RWPE2 (cell line): ENCODE measurements at regions not wholly inside any gene's neighbourhood (a gene's known extent, or its start where the extent isn't known, plus 50 kb on each side); places are given as distances from the start of the nearest gene placed in this dataset.

Source experiments
- ATAC-seq: fragments of 200-7000 bp; cut with Tn5 transposase; 3 replicates; pipeline ENCODE4 v1.9.1; 2021; ENCODE audit warnings: low read depth
- DNase-seq: peaks from one replicate; pipeline ENCODE4 v3.0.0-alpha.2; 2020; ENCODE audit warnings: low spot score
- H3K27ac ChIP-seq: fragments of 450-650 bp; 2 replicates; pipeline ENCODE4 v1.5.1; 2017; ENCODE audit warnings: mild to moderate bottlenecking; ENCODE audit not compliant: poor library complexity, severe bottlenecking
- H3K27me3 ChIP-seq: fragments of 250-450 bp; sonication (Bioruptor Pico); 2 replicates; pipeline ENCODE4 v1.5.1; 2021; ENCODE audit warnings: mild to moderate bottlenecking, moderate library complexity; ENCODE audit not compliant: insufficient read depth, poor library complexity, severe bottlenecking
- H3K36me3 ChIP-seq: fragments of 250-450 bp; sonication (Bioruptor Pico); 2 replicates; pipeline ENCODE4 v1.5.1; 2020; ENCODE audit warnings: low read depth, mild to moderate bottlenecking, moderate library complexity
- H3K4me1 ChIP-seq: fragments of 250-450 bp; sonication (Bioruptor Pico); 2 replicates; pipeline ENCODE4 v1.5.1; 2021; ENCODE audit warnings: mild to moderate bottlenecking, moderate library complexity; ENCODE audit not compliant: insufficient read depth, poor library complexity, severe bottlenecking
- H3K4me3 ChIP-seq: fragments of 250-450 bp; sonication (Bioruptor Pico); 2 replicates; pipeline ENCODE4 v1.5.1; 2021; ENCODE audit warnings: mild to moderate bottlenecking, moderate library complexity; ENCODE audit not compliant: severe bottlenecking
- H3K9me3 ChIP-seq: fragments of 250-450 bp; sonication (Bioruptor Pico); 2 replicates; pipeline ENCODE4 v1.5.1; 2021; ENCODE audit warnings: mild to moderate bottlenecking, moderate library complexity; ENCODE audit not compliant: severe bottlenecking
- TF ChIP-seq, protein P1 (sequence below): fragments of 450-650 bp; IDR thresholded peaks from one replicate; pipeline ENCODE4 v1.5.1; 2017; ENCODE audit warnings: mild to moderate bottlenecking, moderate library complexity; ENCODE audit not compliant: poor library complexity, severe bottlenecking

DNA sequence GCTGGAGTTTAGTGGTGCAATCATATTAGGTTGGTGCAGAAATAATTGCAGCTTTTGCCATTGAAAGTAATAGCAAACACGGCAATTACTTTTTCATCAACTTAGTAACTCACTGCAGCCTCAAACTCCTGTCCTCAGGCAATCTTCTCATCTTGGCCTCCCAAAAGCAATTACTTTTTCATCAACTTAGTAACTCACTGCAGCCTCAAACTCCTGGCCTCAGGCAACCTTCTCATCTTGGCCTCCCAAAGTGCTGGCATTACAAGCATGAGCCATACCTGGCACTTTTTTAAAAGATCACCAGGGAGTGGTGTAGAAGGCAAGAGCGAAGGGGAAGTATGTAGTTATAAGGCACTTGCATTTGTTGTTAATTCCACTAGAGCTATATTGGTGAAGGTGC, 491.1 kb upstream of the ADGRL3 start:
- Histone ChIP-seq H3K4me3 (no peak overlapping the region), H3K27me3 (no peaks in the 10 kb centered on the region), H3K9me3 (no peaks in the 10 kb centered on the region), H3K27ac (no peak overlapping the region), H3K36me3 (no peaks in the 10 kb centered on the region), H3K4me1 (no peaks in the 10 kb centered on the region)
- no peak for ATAC-seq
- TF ChIP-seq, protein P1, sequence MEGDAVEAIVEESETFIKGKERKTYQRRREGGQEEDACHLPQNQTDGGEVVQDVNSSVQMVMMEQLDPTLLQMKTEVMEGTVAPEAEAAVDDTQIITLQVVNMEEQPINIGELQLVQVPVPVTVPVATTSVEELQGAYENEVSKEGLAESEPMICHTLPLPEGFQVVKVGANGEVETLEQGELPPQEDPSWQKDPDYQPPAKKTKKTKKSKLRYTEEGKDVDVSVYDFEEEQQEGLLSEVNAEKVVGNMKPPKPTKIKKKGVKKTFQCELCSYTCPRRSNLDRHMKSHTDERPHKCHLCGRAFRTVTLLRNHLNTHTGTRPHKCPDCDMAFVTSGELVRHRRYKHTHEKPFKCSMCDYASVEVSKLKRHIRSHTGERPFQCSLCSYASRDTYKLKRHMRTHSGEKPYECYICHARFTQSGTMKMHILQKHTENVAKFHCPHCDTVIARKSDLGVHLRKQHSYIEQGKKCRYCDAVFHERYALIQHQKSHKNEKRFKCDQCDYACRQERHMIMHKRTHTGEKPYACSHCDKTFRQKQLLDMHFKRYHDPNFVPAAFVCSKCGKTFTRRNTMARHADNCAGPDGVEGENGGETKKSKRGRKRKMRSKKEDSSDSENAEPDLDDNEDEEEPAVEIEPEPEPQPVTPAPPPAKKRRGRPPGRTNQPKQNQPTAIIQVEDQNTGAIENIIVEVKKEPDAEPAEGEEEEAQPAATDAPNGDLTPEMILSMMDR = no peak
- no peak for DNase-seq

DNA sequence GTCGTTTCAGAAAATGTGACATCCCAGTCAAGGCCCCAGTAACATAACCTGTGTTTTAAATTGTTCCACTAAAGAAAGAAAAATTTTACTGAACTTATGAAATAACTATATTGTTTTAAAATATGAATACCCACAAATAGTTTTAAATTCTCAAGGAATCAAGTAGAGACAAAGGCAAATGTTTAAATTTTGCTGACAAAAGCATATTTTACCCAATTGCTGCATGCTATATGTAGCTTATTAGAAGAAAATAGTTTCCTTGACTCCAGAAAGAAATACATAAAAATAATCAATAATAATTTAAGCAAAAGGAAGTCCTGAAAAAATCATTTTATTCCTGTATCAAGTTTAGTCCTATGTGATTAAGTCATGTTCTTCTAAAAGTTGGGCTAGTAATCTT, 481.3 kb upstream of the ADGRL3 start:
- ATAC-seq = no peak
- H3K27ac ChIP-seq = no peak overlapping the region

DNA sequence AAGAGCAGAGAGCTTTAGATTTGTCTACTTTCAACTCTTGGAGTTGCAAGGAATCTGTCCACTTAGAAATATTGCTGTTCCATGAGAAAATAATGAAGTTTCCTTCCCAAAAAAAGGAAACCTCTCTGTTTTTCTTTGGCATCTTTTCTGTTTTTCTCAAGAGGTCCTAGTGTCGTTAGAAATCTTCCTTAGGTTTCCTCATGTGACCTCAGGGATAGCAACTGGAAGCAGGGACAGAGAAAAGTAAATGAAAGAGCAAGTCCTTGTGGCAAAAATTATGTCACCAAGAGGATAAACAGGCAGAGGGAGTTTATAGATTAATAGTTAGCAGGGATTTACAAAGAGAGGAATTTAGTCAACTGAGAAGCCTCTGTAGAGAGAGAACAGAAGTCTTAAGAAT, 478.4 kb upstream of the ADGRL3 start:
- ATAC-seq (no peak), DNase-seq (no peak)
- peaks cover 22% of the 10 kb centered on the region for H3K4me1 ChIP-seq
- H3K4me3 ChIP-seq = no peak overlapping the region
- TF ChIP-seq, protein P1 = no peak
- H3K27me3 ChIP-seq = no peaks in the 10 kb centered on the region
- no peak overlapping the region for H3K27ac ChIP-seq
- no peaks in the 10 kb centered on the region for H3K36me3 ChIP-seq
- no peaks in the 10 kb centered on the region for H3K9me3 ChIP-seq

More for the DNA sequence above, 481.3 kb upstream of the ADGRL3 start:
- Histone ChIP-seq H3K9me3 (no peaks in the 10 kb centered on the region), H3K4me1 (peaks cover 5% of the 10 kb centered on the region), H3K4me3 (no peak overlapping the region), H3K36me3 (no peaks in the 10 kb centered on the region), H3K27me3 (no peaks in the 10 kb centered on the region)
- TF ChIP-seq, protein P1 = no peak
- DNase-seq = no peak

DNA sequence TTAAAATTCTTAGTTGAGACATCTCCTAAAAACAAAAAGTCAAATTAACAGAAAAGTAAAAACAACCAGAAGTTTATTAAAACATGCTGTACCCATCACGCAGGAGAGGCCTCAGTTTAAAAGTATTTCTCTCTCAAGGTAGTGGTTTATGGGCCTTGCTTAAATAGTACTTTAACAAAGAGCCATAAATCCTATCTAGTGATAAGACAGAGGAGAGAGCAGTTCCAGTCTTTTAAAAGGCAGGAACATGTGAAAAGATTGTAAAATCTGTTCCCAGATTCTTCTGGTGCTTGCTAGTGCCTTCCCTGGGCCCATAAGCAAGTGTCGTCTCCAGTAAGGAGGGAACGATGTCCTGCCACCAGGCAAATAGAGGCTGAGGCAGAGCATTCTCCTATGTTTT, 476.3 kb upstream of the ADGRL3 start:
- TF ChIP-seq, protein P1 = no peak
- no peak for ATAC-seq
- Histone ChIP-seq H3K9me3 (no peaks in the 10 kb centered on the region), H3K36me3 (no peaks in the 10 kb centered on the region), H3K4me3 (no peak overlapping the region), H3K27ac (peak overlapping the region; percentile 29), H3K4me1 (peaks cover 22% of the 10 kb centered on the region), H3K27me3 (no peaks in the 10 kb centered on the region)
- no peak for DNase-seq

DNA sequence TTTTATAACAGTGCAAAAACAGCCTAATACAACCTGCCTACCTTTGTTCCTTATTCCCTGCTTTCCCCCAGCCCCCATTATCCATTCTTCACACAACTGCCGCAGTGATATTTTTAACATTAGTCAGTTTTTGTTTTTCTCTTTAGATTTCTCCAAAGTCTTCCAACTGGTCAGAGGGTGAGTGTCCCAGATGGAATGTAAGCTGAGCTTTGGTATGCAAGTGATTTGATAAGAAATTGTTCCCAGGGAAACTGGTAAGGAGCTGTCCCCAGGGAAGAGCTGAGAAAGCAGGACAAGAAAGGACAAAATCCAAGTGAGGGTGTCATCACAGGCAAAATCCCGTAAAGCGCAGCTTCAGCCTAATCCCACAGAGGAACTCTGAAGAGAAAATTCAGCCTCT, 475.5 kb upstream of the ADGRL3 start:
- TF ChIP-seq, protein P1 = no peak
- DNase-seq (no peak), ATAC-seq (peak; percentile 90)
- H3K27ac ChIP-seq = peak overlapping the region; percentile 29
- H3K36me3 ChIP-seq = no peaks in the 10 kb centered on the region
- H3K4me1 ChIP-seq = peaks cover 27% of the 10 kb centered on the region
- H3K4me3 ChIP-seq = no peak overlapping the region
- H3K27me3 ChIP-seq = no peaks in the 10 kb centered on the region
- H3K9me3 ChIP-seq = no peaks in the 10 kb centered on the region
